CD14-positive monocyte (primary cell): ENCODE measurements at regions not wholly inside any gene's neighbourhood (a gene's known extent, or its start where the extent isn't known, plus 50 kb on each side); places are given as distances from the start of the nearest gene placed in this dataset.

Experiments
- DNase-seq, 3 donors: peaks; one replicate each; pipeline ENCODE4 v3.0.0-alpha.2; 2011 to 2022
- H2AFZ ChIP-seq: 2 replicates; pipeline ENCODE4 v1.6.0; 2012; ENCODE audit warnings: mild to moderate bottlenecking, low read depth, low read length, inconsistent platforms; ENCODE audit not compliant: insufficient read depth, poor library complexity, severe bottlenecking
- H3K27ac ChIP-seq, 2 donors: 1 replicate in 1 of 2; 2 replicates in 1 of 2; pipeline ENCODE4 v1.5.1; 2012 to 2013; ENCODE audit warnings: low read length in 2 of 2, control low read depth in 1 of 2, inconsistent platforms in 1 of 2, low read depth in 1 of 2, mild to moderate bottlenecking in 1 of 2
- H3K27me3 ChIP-seq, 2 donors: one replicate each; pipeline versions ENCODE4 v1.6.0 to v1.6.1; 2011 to 2013; ENCODE audit warnings: low read length in 2 of 2; ENCODE audit not compliant: control insufficient read depth in 2 of 2, insufficient read depth in 2 of 2
- H3K36me3 ChIP-seq, 2 donors: replicated peaks in 1 of 2; 1 replicate in 1 of 2; 2 replicates in 1 of 2; pipeline versions ENCODE4 v1.5.1 to v1.6.1; 2012 to 2013; ENCODE audit warnings: low read length in 2 of 2, control low read depth in 1 of 2, inconsistent platforms in 1 of 2, mild to moderate bottlenecking in 1 of 2; ENCODE audit not compliant: insufficient read depth in 2 of 2, control insufficient read depth in 1 of 2
- H3K4me1 ChIP-seq, 2 donors: 1 replicate in 1 of 2; 2 replicates in 1 of 2; pipeline versions ENCODE4 v1.5.1 to v1.6.1; 2012 to 2013; ENCODE audit warnings: low read length in 2 of 2, control low read depth in 1 of 2, inconsistent platforms in 1 of 2, mild to moderate bottlenecking in 1 of 2, moderate library complexity in 1 of 2; ENCODE audit not compliant: insufficient read depth in 2 of 2, control insufficient read depth in 1 of 2
- H3K4me2 ChIP-seq: replicated peaks from 2 replicates; pipeline ENCODE3; 2012; ENCODE audit warnings: low read length, moderate library complexity, mild to moderate bottlenecking; ENCODE audit not compliant: poor library complexity, severe bottlenecking; ENCODE audit errors: extremely low read depth
- H3K4me3 ChIP-seq, 3 experiments: fragments of 200-600 bp in 1 of 3; sonication (generic) in 1 of 3; replicated peaks in 1 of 3; 1 replicate in 2 of 3; 2 replicates in 1 of 3; pipeline ENCODE4 v1.5.1; 2011 to 2013; ENCODE audit warnings: low read length in 3 of 3, mild to moderate bottlenecking in 3 of 3, control low read depth in 2 of 3, low read depth in 2 of 3, inconsistent platforms in 1 of 3, moderate library complexity in 1 of 3
- H3K79me2 ChIP-seq: 2 replicates; pipeline ENCODE4 v1.6.0; 2012; ENCODE audit warnings: mild to moderate bottlenecking, control low read depth, inconsistent platforms, low read length, moderate library complexity; ENCODE audit not compliant: insufficient read depth
- H3K9ac ChIP-seq: 2 replicates; pipeline ENCODE4 v1.6.0; 2017; ENCODE audit warnings: low read length, mild to moderate bottlenecking; ENCODE audit not compliant: insufficient read depth, poor library complexity, severe bottlenecking
- H3K9me3 ChIP-seq, 2 donors: replicated peaks in 1 of 2; 1 replicate in 1 of 2; 2 replicates in 1 of 2; pipeline versions ENCODE4 v1.5.1 to v1.6.1; 2012 to 2013; ENCODE audit warnings: low read length in 2 of 2, control low read depth in 1 of 2; ENCODE audit not compliant: control insufficient read depth in 1 of 2, insufficient read depth in 1 of 2
- H4K20me1 ChIP-seq: 2 replicates; pipeline ENCODE4 v1.6.0; 2012; ENCODE audit warnings: mild to moderate bottlenecking, low read length, control low read depth, moderate library complexity; ENCODE audit not compliant: insufficient read depth
- H3K27ac Mint-ChIP-seq, 7 donors: one replicate each; pipeline ENCODE4 v1.8.0; 2020; ENCODE audit warnings: mild to moderate bottlenecking in 7 of 7, mixed read lengths in 7 of 7, moderate library complexity in 6 of 7, inconsistent platforms in 2 of 7
- H3K27me3 Mint-ChIP-seq, 3 donors: one replicate each; pipeline ENCODE4 v1.8.0; 2021 to 2022; ENCODE audit warnings: low read depth in 3 of 3, mild to moderate bottlenecking in 3 of 3, mixed read lengths in 3 of 3, moderate library complexity in 3 of 3, inconsistent platforms in 1 of 3
- H3K36me3 Mint-ChIP-seq, 2 donors: one replicate each; pipeline ENCODE4 v1.8.0; 2020; ENCODE audit warnings: mixed read lengths in 2 of 2, inconsistent platforms in 1 of 2, mild to moderate bottlenecking in 1 of 2
- H3K4me1 Mint-ChIP-seq: one replicate; pipeline ENCODE4 v1.8.0; 2020; ENCODE audit warnings: mild to moderate bottlenecking, mixed read lengths
- H3K4me3 Mint-ChIP-seq, 2 donors: one replicate each; pipeline ENCODE4 v1.8.0; 2020; ENCODE audit warnings: mild to moderate bottlenecking in 2 of 2, mixed read lengths in 2 of 2, moderate library complexity in 1 of 2
- H3K9me3 Mint-ChIP-seq, 7 donors: one replicate each; pipeline ENCODE4 v1.8.0; 2020 to 2022; ENCODE audit warnings: mixed read lengths in 7 of 7, mild to moderate bottlenecking in 6 of 7, moderate library complexity in 6 of 7, inconsistent platforms in 2 of 7
- WGBS: methylation state at CpG from one replicate; pipeline ENCODE4 v1.1.5; 2013; ENCODE audit warnings: missing lambda C conversion rate; ENCODE audit not compliant: insufficient coverage; 5-methylcytosine and 5-hydroxymethylcytosine counted together
- intact Hi-C, 2 donors: fragments of 100-400 bp; cut with micrococcal nuclease; formaldehyde crosslinking; loops; one replicate each; pipeline versions ENCODE4 v1.15.0 to v1.15.1; 2023
- TF ChIP-seq, protein P1 (sequence below): fragments of 200-600 bp; IDR thresholded peaks from one replicate; pipeline ENCODE4 v1.8.0; 2022; ENCODE audit warnings: antibody characterized with exemption, mild to moderate bottlenecking

DNA sequence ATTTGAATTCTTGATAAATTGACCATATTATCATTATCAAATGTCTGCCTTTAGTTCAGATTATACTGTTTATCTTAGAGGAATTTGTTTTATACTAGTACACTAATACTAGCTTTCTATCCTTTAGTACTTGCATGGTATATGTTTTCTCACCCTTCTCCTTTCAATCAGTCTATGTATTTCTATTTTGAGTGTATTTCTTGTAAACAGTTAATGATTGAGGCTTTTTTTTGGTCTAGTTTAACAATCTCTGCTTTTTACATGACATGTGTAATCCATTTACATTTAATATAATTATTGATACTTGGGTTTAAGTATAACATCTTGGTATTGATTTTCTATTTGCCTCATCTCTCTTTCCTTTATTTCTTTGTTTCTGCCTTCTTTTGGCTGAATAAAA lies 224.9 kb downstream of the CENPF start:
- Histone ChIP-seq H2AFZ (no peak overlapping the region), H3K36me3 (no peaks in the 10 kb centered on the region), H3K9ac (no peak overlapping the region), H3K27ac (no peak overlapping the region), H3K4me1 (no peaks in the 10 kb centered on the region), H3K79me2 (no peaks in the 10 kb centered on the region), H3K9me3 (peaks cover 0 to 5% of the 10 kb centered on the region in 2 donors), H3K4me3 (no peak overlapping the region), H3K27me3 (no peaks in the 10 kb centered on the region), H4K20me1 (no peaks in the 10 kb centered on the region), H3K4me2 (no peak overlapping the region)
- H3K4me3 Mint-ChIP-seq = no peak overlapping the region
- no peaks in the 10 kb centered on the region for H3K4me1 Mint-ChIP-seq
- no peaks in the 10 kb centered on the region for H3K36me3 Mint-ChIP-seq
- intact Hi-C loops = no loop called here
- TF ChIP-seq, protein P1, sequence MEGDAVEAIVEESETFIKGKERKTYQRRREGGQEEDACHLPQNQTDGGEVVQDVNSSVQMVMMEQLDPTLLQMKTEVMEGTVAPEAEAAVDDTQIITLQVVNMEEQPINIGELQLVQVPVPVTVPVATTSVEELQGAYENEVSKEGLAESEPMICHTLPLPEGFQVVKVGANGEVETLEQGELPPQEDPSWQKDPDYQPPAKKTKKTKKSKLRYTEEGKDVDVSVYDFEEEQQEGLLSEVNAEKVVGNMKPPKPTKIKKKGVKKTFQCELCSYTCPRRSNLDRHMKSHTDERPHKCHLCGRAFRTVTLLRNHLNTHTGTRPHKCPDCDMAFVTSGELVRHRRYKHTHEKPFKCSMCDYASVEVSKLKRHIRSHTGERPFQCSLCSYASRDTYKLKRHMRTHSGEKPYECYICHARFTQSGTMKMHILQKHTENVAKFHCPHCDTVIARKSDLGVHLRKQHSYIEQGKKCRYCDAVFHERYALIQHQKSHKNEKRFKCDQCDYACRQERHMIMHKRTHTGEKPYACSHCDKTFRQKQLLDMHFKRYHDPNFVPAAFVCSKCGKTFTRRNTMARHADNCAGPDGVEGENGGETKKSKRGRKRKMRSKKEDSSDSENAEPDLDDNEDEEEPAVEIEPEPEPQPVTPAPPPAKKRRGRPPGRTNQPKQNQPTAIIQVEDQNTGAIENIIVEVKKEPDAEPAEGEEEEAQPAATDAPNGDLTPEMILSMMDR = no peak
- no peak for DNase-seq
- peaks cover 0 to 6% (median 0%) of the 10 kb centered on the region in 3 donors for H3K27me3 Mint-ChIP-seq
- H3K27ac Mint-ChIP-seq = no peak overlapping the region
- peaks cover 0 to 11% (median 3%) of the 10 kb centered on the region in 7 donors for H3K9me3 Mint-ChIP-seq

- no peaks in the 10 kb centered on the region for H3K79me2 ChIP-seq
- no peak overlapping the region for H3K4me3 ChIP-seq
- no peak overlapping the region for H3K27ac ChIP-seq
- Mint-ChIP-seq H3K27ac (no peak overlapping the region), H3K27me3 (no peaks in the 10 kb centered on the region), H3K36me3 (no peaks in the 10 kb centered on the region), H3K4me1 (no peaks in the 10 kb centered on the region), H3K4me3 (no peak overlapping the region), H3K9me3 (peaks cover 0 to 8% (median 0%) of the 10 kb centered on the region in 7 donors)
- no CpG with 5 or more reads among the region's 2 CpGs for WGBS
- H3K4me2 ChIP-seq = no peak overlapping the region
- H3K36me3 ChIP-seq = no peaks in the 10 kb centered on the region
- intact Hi-C loops = no loop called here
- H2AFZ ChIP-seq = no peak overlapping the region
- DNase-seq = no peak
- H3K27me3 ChIP-seq = no peaks in the 10 kb centered on the region
- no peaks in the 10 kb centered on the region for H4K20me1 ChIP-seq
- H3K9me3 ChIP-seq = peaks cover 0 to 5% of the 10 kb centered on the region in 2 donors
- no peak overlapping the region for H3K9ac ChIP-seq
- TF ChIP-seq, protein P1 = no peak
- no peaks in the 10 kb centered on the region for H3K4me1 ChIP-seq
These were observed 227.9 kb downstream of the CENPF start for GRCh38 chr1:214830941-214831340.
